NCI-H526 treated with DMSO at 0.1 percent for 48 hours (cell line): ENCODE measurements at regions not wholly inside any gene's neighbourhood (a gene's known extent, or its start where the extent isn't known, plus 50 kb on each side); places are given as distances from the start of the nearest gene placed in this dataset.

ENCODE experiments used
- DNase-seq: peaks from one replicate; lab custom pipeline; 2025; lab: John Stamatoyannopoulos, UW

- DNase-seq: no peak
Observed at GRCh38 chr5:143663872-143664271, 148.1 kb upstream of the HMHB1 start.

GRCh38 chr5:143662020-143662419, 149.9 kb upstream of the HMHB1 start:
- no peak for DNase-seq

- no peak for DNase-seq
Observed at GRCh38 chr5:143660625-143661024, 151.3 kb upstream of the HMHB1 start.

- DNase-seq: no peak
Observed at GRCh38 chr5:143659599-143660238, 152.2 kb upstream of the HMHB1 start.

- no peak for DNase-seq
Observed at GRCh38 chr5:143658956-143659355, 153.0 kb upstream of the HMHB1 start.

- no peak for DNase-seq
Observed at GRCh38 chr5:143657647-143658285, 154.2 kb upstream of the HMHB1 start.

- DNase-seq: no peak
Observed at GRCh38 chr5:143653766-143654282, 158.1 kb upstream of the HMHB1 start.

- no peak for DNase-seq
Observed at GRCh38 chr5:143653256-143653655, 158.7 kb upstream of the HMHB1 start.

- no peak for DNase-seq
Observed at GRCh38 chr5:143652108-143652700, 159.8 kb upstream of the HMHB1 start.

GRCh38 chr5:143649937-143650621, 161.9 kb upstream of the HMHB1 start:
- no peak for DNase-seq

GRCh38 chr5:143648696-143649095, 163.3 kb upstream of the HMHB1 start:
- no peak for DNase-seq

GRCh38 chr5:143646961-143647360, 165.0 kb upstream of the HMHB1 start:
- no peak for DNase-seq

- DNase-seq: no peak
Observed at GRCh38 chr5:143645356-143645755, 166.6 kb upstream of the HMHB1 start.

GRCh38 chr5:143644727-143645126, 167.2 kb upstream of the HMHB1 start:
- no peak for DNase-seq

- no peak for DNase-seq
Observed at GRCh38 chr5:143642791-143643190, 169.2 kb upstream of the HMHB1 start.

GRCh38 chr5:143641549-143642355, 170.2 kb upstream of the HMHB1 start:
- peak; percentile 30 for DNase-seq

GRCh38 chr5:143638654-143639053, 173.3 kb upstream of the HMHB1 start:
- no peak for DNase-seq

- no peak for DNase-seq
Observed at GRCh38 chr5:143636931-143637528, 174.9 kb upstream of the HMHB1 start.

- no peak for DNase-seq
Observed at GRCh38 chr5:143635888-143636287, 176.1 kb upstream of the HMHB1 start.

GRCh38 chr5:143635146-143635752, 176.7 kb upstream of the HMHB1 start:
- no peak for DNase-seq

GRCh38 chr5:143634689-143635088, 177.3 kb upstream of the HMHB1 start:
- no peak for DNase-seq
